ENCODE measurements at regions not wholly inside any gene's neighbourhood (a gene's known extent, or its start where the extent isn't known, plus 50 kb on each side); places are given as distances from the start of the nearest gene placed in this dataset.
"Not testable (repeated sequence)": the region's sequence is repeated elsewhere in the genome, so short reads cannot be mapped to it uniquely, and the experiment has no call there.

GRCh38 chr15:38844736-38845135 is 280.1 kb upstream of the RASGRP1 start:
- Mint-ChIP-seq H3K27ac (no peak overlapping the region), H3K36me3 (ENCODE audit: insufficient read depth) (peaks cover 5% of the 10 kb centered on the region)

GRCh38 chr15:38846346-38846745 is 281.7 kb upstream of the RASGRP1 start:
- no peak for DNase-seq
- no peak for ATAC-seq (replicated peaks)
- no peak overlapping the region for H3K4me3 Mint-ChIP-seq
- H3K27ac Mint-ChIP-seq: no peak overlapping the region
- peaks cover 5% of the 10 kb centered on the region for H3K36me3 Mint-ChIP-seq (ENCODE audit: insufficient read depth)
- no peaks in the 10 kb centered on the region for H3K4me1 Mint-ChIP-seq (ENCODE audit: low read depth in 2 of 2)
- H3K9me3 Mint-ChIP-seq: no peaks in the 10 kb centered on the region
- H3K27me3 Mint-ChIP-seq: peaks cover 23 to 38% of the 10 kb centered on the region in 2 donors

More at GRCh38 chr15:38844736-38845135, 280.1 kb upstream of the RASGRP1 start:
- H3K4me1 Mint-ChIP-seq (ENCODE audit: low read depth in 2 of 2): peaks cover 0 to 4% of the 10 kb centered on the region in 2 donors
- H3K27me3 Mint-ChIP-seq: peaks cover 30 to 35% of the 10 kb centered on the region in 2 donors
- no peak for ATAC-seq (replicated peaks)
- DNase-seq: no peak
- H3K9me3 Mint-ChIP-seq: no peaks in the 10 kb centered on the region
- H3K4me3 Mint-ChIP-seq: no peak overlapping the region

- Mint-ChIP-seq H3K27ac (no peak overlapping the region), H3K27me3 (peaks cover 14 to 29% of the 10 kb centered on the region in 2 donors), H3K4me1 (ENCODE audit: low read depth in 2 of 2) (no peaks in the 10 kb centered on the region), H3K4me3 (no peak overlapping the region), H3K36me3 (ENCODE audit: insufficient read depth) (peaks cover 5% of the 10 kb centered on the region), H3K9me3 (no peaks in the 10 kb centered on the region)
- DNase-seq: no peak
- no peak for ATAC-seq (replicated peaks)
Observed at GRCh38 chr15:38847666-38848065, 283.1 kb upstream of the RASGRP1 start.

- Mint-ChIP-seq H3K36me3 (ENCODE audit: insufficient read depth) (peaks cover 5% of the 10 kb centered on the region), H3K27me3 (peaks cover 14 to 26% of the 10 kb centered on the region in 2 donors), H3K4me3 (no peak overlapping the region), H3K4me1 (ENCODE audit: low read depth in 2 of 2) (no peaks in the 10 kb centered on the region), H3K9me3 (no peaks in the 10 kb centered on the region), H3K27ac (no peak overlapping the region)
- DNase-seq (no peak), ATAC-seq (replicated peaks) (no peak)
Observed at GRCh38 chr15:38849046-38849445, 284.4 kb upstream of the RASGRP1 start.

- H3K27ac Mint-ChIP-seq; H3K4me3 Mint-ChIP-seq; H3K4me1 Mint-ChIP-seq (ENCODE audit: low read depth in 2 of 2); H3K9me3 Mint-ChIP-seq; ATAC-seq (replicated peaks); DNase-seq; H3K36me3 Mint-ChIP-seq (ENCODE audit: insufficient read depth): not testable (repeated sequence)
- H3K27me3 Mint-ChIP-seq: peaks cover 35 to 48% of the 10 kb centered on the region in 2 donors
Observed at GRCh38 chr15:38852188-38852587, 287.6 kb upstream of the RASGRP1 start.

GRCh38 chr15:38853608-38854007 is 289.0 kb upstream of the RASGRP1 start:
- Mint-ChIP-seq H3K27me3 (peaks cover 46 to 48% of the 10 kb centered on the region in 2 donors), H3K27ac (no peak overlapping the region), H3K4me1 (ENCODE audit: low read depth in 2 of 2) (no peaks in the 10 kb centered on the region), H3K4me3 (no peak overlapping the region), H3K9me3 (no peaks in the 10 kb centered on the region), H3K36me3 (ENCODE audit: insufficient read depth) (no peaks in the 10 kb centered on the region)
- DNase-seq (peak in 2 of 3 experiments; percentile 6 to 15), ATAC-seq (replicated peaks) (no peak)

- H3K36me3 Mint-ChIP-seq (ENCODE audit: insufficient read depth): no peaks in the 10 kb centered on the region
- H3K27ac Mint-ChIP-seq: no peak overlapping the region
- H3K4me1 Mint-ChIP-seq (ENCODE audit: low read depth in 2 of 2): no peaks in the 10 kb centered on the region
- H3K27me3 Mint-ChIP-seq: peaks cover 39 to 42% of the 10 kb centered on the region in 2 donors
- H3K9me3 Mint-ChIP-seq: no peaks in the 10 kb centered on the region
- H3K4me3 Mint-ChIP-seq: no peak overlapping the region
- DNase-seq (no peak), ATAC-seq (replicated peaks) (no peak)
Observed at GRCh38 chr15:38854506-38854905, 289.9 kb upstream of the RASGRP1 start.

GRCh38 chr15:38857814-38858213 is 293.2 kb upstream of the RASGRP1 start:
- H3K27me3 Mint-ChIP-seq: peaks cover 39 to 42% of the 10 kb centered on the region in 2 donors
- DNase-seq (no peak), ATAC-seq (replicated peaks) (no peak)
- no peaks in the 10 kb centered on the region for H3K9me3 Mint-ChIP-seq
- H3K27ac Mint-ChIP-seq: no peak overlapping the region
- H3K4me3 Mint-ChIP-seq: no peak overlapping the region
- no peaks in the 10 kb centered on the region for H3K36me3 Mint-ChIP-seq (ENCODE audit: insufficient read depth)
- H3K4me1 Mint-ChIP-seq (ENCODE audit: low read depth in 2 of 2): no peaks in the 10 kb centered on the region

GRCh38 chr15:38859574-38859973 is 295.0 kb upstream of the RASGRP1 start:
- no peak for ATAC-seq (replicated peaks)
- no peak for DNase-seq
- Mint-ChIP-seq H3K36me3 (ENCODE audit: insufficient read depth) (no peaks in the 10 kb centered on the region), H3K27ac (no peak overlapping the region), H3K27me3 (peaks cover 30 to 42% of the 10 kb centered on the region in 2 donors), H3K4me1 (ENCODE audit: low read depth in 2 of 2) (no peaks in the 10 kb centered on the region), H3K4me3 (no peak overlapping the region), H3K9me3 (no peaks in the 10 kb centered on the region)

GRCh38 chr15:38860253-38860652 is 295.6 kb upstream of the RASGRP1 start:
- DNase-seq: no peak
- H3K4me3 Mint-ChIP-seq: no peak overlapping the region
- no peaks in the 10 kb centered on the region for H3K9me3 Mint-ChIP-seq
- no peak overlapping the region for H3K27ac Mint-ChIP-seq
- H3K27me3 Mint-ChIP-seq: peaks cover 31 to 42% of the 10 kb centered on the region in 2 donors
- H3K4me1 Mint-ChIP-seq (ENCODE audit: low read depth in 2 of 2): no peaks in the 10 kb centered on the region
- H3K36me3 Mint-ChIP-seq (ENCODE audit: insufficient read depth): no peaks in the 10 kb centered on the region
- no peak for ATAC-seq (replicated peaks)

- ATAC-seq (replicated peaks): no peak
- H3K36me3 Mint-ChIP-seq (ENCODE audit: insufficient read depth): no peaks in the 10 kb centered on the region
- no peak for DNase-seq
- H3K27me3 Mint-ChIP-seq: peaks cover 31 to 42% of the 10 kb centered on the region in 2 donors
- H3K27ac Mint-ChIP-seq: no peak overlapping the region
- no peak overlapping the region for H3K4me3 Mint-ChIP-seq
- H3K9me3 Mint-ChIP-seq: no peaks in the 10 kb centered on the region
- H3K4me1 Mint-ChIP-seq (ENCODE audit: low read depth in 2 of 2): no peaks in the 10 kb centered on the region
Observed at GRCh38 chr15:38860674-38861073, 296.1 kb upstream of the RASGRP1 start.

GRCh38 chr15:38861108-38861507 is 296.5 kb upstream of the RASGRP1 start:
- DNase-seq (no peak), ATAC-seq (replicated peaks) (no peak)
- no peaks in the 10 kb centered on the region for H3K36me3 Mint-ChIP-seq (ENCODE audit: insufficient read depth)
- no peaks in the 10 kb centered on the region for H3K9me3 Mint-ChIP-seq
- no peak overlapping the region for H3K27ac Mint-ChIP-seq
- no peak overlapping the region for H3K4me3 Mint-ChIP-seq
- H3K27me3 Mint-ChIP-seq: peaks cover 31 to 41% of the 10 kb centered on the region in 2 donors
- no peaks in the 10 kb centered on the region for H3K4me1 Mint-ChIP-seq (ENCODE audit: low read depth in 2 of 2)

GRCh38 chr15:38862099-38862498 is 297.5 kb upstream of the RASGRP1 start:
- H3K4me3 Mint-ChIP-seq: no peak overlapping the region
- ATAC-seq (replicated peaks): no peak
- peaks cover 35 to 39% of the 10 kb centered on the region in 2 donors for H3K27me3 Mint-ChIP-seq
- H3K27ac Mint-ChIP-seq: no peak overlapping the region
- DNase-seq: no peak
- no peaks in the 10 kb centered on the region for H3K4me1 Mint-ChIP-seq (ENCODE audit: low read depth in 2 of 2)
- H3K36me3 Mint-ChIP-seq (ENCODE audit: insufficient read depth): no peaks in the 10 kb centered on the region
- no peaks in the 10 kb centered on the region for H3K9me3 Mint-ChIP-seq

GRCh38 chr15:38863381-38863780 is 298.8 kb upstream of the RASGRP1 start:
- Mint-ChIP-seq H3K27me3 (peaks cover 31 to 39% of the 10 kb centered on the region in 2 donors), H3K4me1 (ENCODE audit: low read depth in 2 of 2) (no peaks in the 10 kb centered on the region), H3K36me3 (ENCODE audit: insufficient read depth) (no peaks in the 10 kb centered on the region), H3K9me3 (no peaks in the 10 kb centered on the region), H3K27ac (no peak overlapping the region), H3K4me3 (no peak overlapping the region)
- ATAC-seq (replicated peaks): no peak
- DNase-seq: no peak

GRCh38 chr15:38864122-38864521 is 299.5 kb upstream of the RASGRP1 start:
- Mint-ChIP-seq H3K27ac (no peak overlapping the region), H3K4me1 (ENCODE audit: low read depth in 2 of 2) (no peaks in the 10 kb centered on the region), H3K36me3 (ENCODE audit: insufficient read depth) (no peaks in the 10 kb centered on the region), H3K4me3 (no peak overlapping the region), H3K9me3 (no peaks in the 10 kb centered on the region), H3K27me3 (peaks cover 33 to 43% of the 10 kb centered on the region in 2 donors)
- DNase-seq: no peak
- no peak for ATAC-seq (replicated peaks)
